ENCODE measurements at regions not wholly inside any gene's neighbourhood (a gene's known extent, or its start where the extent isn't known, plus 50 kb on each side); places are given as distances from the start of the nearest gene placed in this dataset.

GRCh38 chr7:155138204-155138603 lies 68.1 kb downstream of the HTR5A start:
- DNase-seq: no peak
- Mint-ChIP-seq H3K27ac (no peak overlapping the region), H3K4me3 (no peak overlapping the region), H3K36me3 (ENCODE audit: insufficient read depth in 2 of 2) (no peaks in the 10 kb centered on the region), H3K27me3 (ENCODE audit: low read depth) (peaks cover 34% of the 10 kb centered on the region), H3K4me1 (ENCODE audit: low read depth) (no peaks in the 10 kb centered on the region), H3K9me3 (no peaks in the 10 kb centered on the region)
- no peak for ATAC-seq (replicated peaks in 1 of 2)

GRCh38 chr7:155141562-155141961 lies 71.4 kb downstream of the HTR5A start:
- H3K36me3 Mint-ChIP-seq (ENCODE audit: insufficient read depth in 2 of 2): no peaks in the 10 kb centered on the region
- no peaks in the 10 kb centered on the region for H3K4me1 Mint-ChIP-seq (ENCODE audit: low read depth)
- DNase-seq (no peak), ATAC-seq (replicated peaks in 1 of 2) (no peak)
- no peak overlapping the region for H3K4me3 Mint-ChIP-seq
- H3K27ac Mint-ChIP-seq: no peak overlapping the region
- H3K9me3 Mint-ChIP-seq: no peaks in the 10 kb centered on the region
- peaks cover 53% of the 10 kb centered on the region for H3K27me3 Mint-ChIP-seq (ENCODE audit: low read depth)

- H3K27me3 Mint-ChIP-seq (ENCODE audit: low read depth): peaks cover 54% of the 10 kb centered on the region
- no peaks in the 10 kb centered on the region for H3K36me3 Mint-ChIP-seq (ENCODE audit: insufficient read depth in 2 of 2)
- H3K4me1 Mint-ChIP-seq (ENCODE audit: low read depth): peaks cover 7% of the 10 kb centered on the region
- peaks cover 0 to 4% of the 10 kb centered on the region in 2 donors for H3K9me3 Mint-ChIP-seq
- no peak for ATAC-seq (replicated peaks in 1 of 2)
- no peak overlapping the region for H3K27ac Mint-ChIP-seq
- no peak overlapping the region for H3K4me3 Mint-ChIP-seq
- no peak for DNase-seq
These were observed 73.3 kb downstream of the HTR5A start for GRCh38 chr7:155143381-155143780.

DNA sequence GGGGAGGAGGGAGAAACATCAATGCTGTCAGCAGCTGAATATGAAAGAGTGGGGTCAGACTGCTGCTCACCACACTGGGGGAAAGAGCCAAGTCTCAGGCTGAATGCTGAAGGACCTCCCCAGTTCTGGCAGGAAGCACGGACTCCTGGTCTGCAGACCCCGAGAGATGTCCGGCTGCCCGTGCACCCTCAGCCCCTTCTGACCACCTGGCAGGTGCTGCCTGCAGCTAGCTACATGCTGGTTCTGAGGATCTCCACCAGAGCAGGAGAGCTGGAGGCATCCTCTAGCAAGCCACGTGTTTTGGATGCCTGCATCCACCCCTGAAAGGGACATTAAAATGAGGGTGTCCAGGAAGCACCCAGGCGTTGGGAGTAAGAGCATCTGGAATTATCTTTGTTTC lies 74.2 kb downstream of the HTR5A start:
- DNase-seq: no peak
- H3K4me3 Mint-ChIP-seq: no peak overlapping the region
- peaks cover 7% of the 10 kb centered on the region for H3K4me1 Mint-ChIP-seq (ENCODE audit: low read depth)
- H3K27ac Mint-ChIP-seq: no peak overlapping the region
- peaks cover 0 to 4% of the 10 kb centered on the region in 2 donors for H3K9me3 Mint-ChIP-seq
- H3K36me3 Mint-ChIP-seq (ENCODE audit: insufficient read depth in 2 of 2): no peaks in the 10 kb centered on the region
- peaks cover 54% of the 10 kb centered on the region for H3K27me3 Mint-ChIP-seq (ENCODE audit: low read depth)
- no peak for ATAC-seq (replicated peaks in 1 of 2)

DNA sequence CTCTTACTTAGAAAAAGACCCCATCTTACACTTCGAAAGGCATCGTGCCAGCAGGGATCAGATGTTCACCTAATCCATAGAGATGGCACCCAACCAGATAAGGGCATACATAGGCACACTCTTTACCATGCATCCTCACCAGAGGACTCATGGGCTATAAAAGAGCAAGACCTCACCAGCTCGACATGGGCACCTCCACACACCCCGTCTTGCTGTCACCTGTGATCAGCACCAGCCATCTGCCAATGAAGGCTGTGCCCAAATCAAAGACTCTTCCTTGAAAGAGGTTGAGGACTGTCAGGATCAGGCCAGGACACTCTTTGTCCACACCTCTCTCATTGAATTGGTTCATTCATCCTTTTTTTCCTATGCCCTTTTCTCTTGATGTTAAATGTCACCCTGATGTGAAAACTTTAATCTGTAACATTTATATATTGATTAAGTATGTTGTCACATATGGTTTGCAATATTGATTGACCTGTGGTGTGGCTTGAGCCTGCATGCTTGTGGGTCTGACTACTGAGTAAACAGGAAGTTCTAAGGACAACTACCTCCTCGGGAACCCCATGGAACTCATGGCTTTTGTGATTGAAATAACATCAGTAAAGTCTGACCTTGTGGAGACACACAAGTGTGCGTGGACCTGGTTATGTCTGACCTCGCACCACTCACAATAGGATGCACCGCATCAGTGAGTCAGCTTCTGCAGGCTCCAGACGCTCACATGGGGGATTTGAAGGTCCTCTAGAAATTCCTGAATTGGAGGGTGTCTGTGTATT lies 75.5 kb downstream of the HTR5A start:
- Mint-ChIP-seq H3K27ac (no peak overlapping the region), H3K27me3 (ENCODE audit: low read depth) (peaks cover 53% of the 10 kb centered on the region), H3K9me3 (peaks cover 0 to 4% of the 10 kb centered on the region in 2 donors), H3K4me1 (ENCODE audit: low read depth) (peaks cover 7% of the 10 kb centered on the region), H3K4me3 (no peak overlapping the region), H3K36me3 (ENCODE audit: insufficient read depth in 2 of 2) (no peaks in the 10 kb centered on the region)
- DNase-seq: no peak
- no peak for ATAC-seq (replicated peaks in 1 of 2)

- DNase-seq (no peak), ATAC-seq (replicated peaks in 1 of 2) (no peak)
- no peak overlapping the region for H3K27ac Mint-ChIP-seq
- peaks cover 3 to 6% of the 10 kb centered on the region in 2 donors for H3K9me3 Mint-ChIP-seq
- peaks cover 2% of the 10 kb centered on the region in 2 donors for H3K36me3 Mint-ChIP-seq (ENCODE audit: insufficient read depth in 2 of 2)
- H3K27me3 Mint-ChIP-seq (ENCODE audit: low read depth): peaks cover 38% of the 10 kb centered on the region
- peaks cover 7% of the 10 kb centered on the region for H3K4me1 Mint-ChIP-seq (ENCODE audit: low read depth)
- H3K4me3 Mint-ChIP-seq: no peak overlapping the region
These were observed 77.0 kb downstream of the HTR5A start for GRCh38 chr7:155147172-155147571.

DNA sequence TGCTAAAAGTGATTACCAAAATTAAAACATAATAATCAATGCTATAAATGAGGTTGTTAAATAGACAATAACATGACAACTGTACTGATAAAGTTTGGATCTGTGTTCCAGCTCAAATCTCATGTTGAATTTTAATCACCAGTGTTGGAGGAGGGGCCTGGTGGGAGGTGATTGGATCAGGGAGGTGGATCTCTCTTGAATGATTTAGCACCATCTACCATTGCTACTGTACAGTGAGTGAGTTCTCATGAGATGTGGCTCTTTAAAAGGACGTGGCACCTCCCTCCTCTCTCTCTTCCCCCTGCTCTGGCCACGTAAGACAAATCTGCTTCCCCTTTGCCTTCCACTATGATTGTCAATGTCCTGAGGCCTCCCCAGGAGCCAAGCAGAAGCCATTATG lies 77.5 kb downstream of the HTR5A start:
- peaks cover 7% of the 10 kb centered on the region for H3K4me1 Mint-ChIP-seq (ENCODE audit: low read depth)
- no peak overlapping the region for H3K4me3 Mint-ChIP-seq
- peaks cover 2% of the 10 kb centered on the region in 2 donors for H3K36me3 Mint-ChIP-seq (ENCODE audit: insufficient read depth in 2 of 2)
- DNase-seq (no peak), ATAC-seq (replicated peaks in 1 of 2) (no peak)
- H3K9me3 Mint-ChIP-seq: peaks cover 3 to 6% of the 10 kb centered on the region in 2 donors
- no peak overlapping the region for H3K27ac Mint-ChIP-seq
- H3K27me3 Mint-ChIP-seq (ENCODE audit: low read depth): peaks cover 33% of the 10 kb centered on the region

GRCh38 chr7:155153676-155154075 lies 83.6 kb downstream of the HTR5A start:
- Mint-ChIP-seq H3K4me1 (ENCODE audit: low read depth) (no peaks in the 10 kb centered on the region), H3K36me3 (ENCODE audit: insufficient read depth in 2 of 2) (peaks cover 2% of the 10 kb centered on the region in 2 donors), H3K4me3 (no peak overlapping the region), H3K27me3 (ENCODE audit: low read depth) (peaks cover 19% of the 10 kb centered on the region), H3K9me3 (peaks cover 3 to 5% of the 10 kb centered on the region in 2 donors), H3K27ac (no peak overlapping the region)
- no peak for ATAC-seq (replicated peaks in 1 of 2)
- no peak for DNase-seq

DNA sequence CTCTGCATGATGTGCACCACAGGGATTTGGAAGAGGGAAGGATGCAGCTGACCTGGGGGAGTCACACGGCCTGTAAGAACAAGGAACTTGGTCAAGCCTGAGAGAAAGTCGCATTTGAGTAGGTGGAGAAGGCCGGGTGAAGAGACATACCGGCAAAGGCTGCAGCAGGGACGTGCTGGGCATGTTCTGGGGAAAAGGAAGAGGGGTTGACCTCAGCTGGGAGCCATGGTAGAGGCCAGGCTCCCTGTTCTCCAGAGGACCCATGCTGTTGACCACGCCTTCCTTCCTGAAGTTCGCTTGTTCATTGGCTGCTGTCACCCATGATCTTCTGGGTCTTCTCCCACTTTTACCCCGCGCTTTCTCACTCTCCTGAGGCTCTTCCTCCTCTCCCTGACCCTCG lies 84.5 kb downstream of the HTR5A start:
- H3K27ac Mint-ChIP-seq: no peak overlapping the region

DNA sequence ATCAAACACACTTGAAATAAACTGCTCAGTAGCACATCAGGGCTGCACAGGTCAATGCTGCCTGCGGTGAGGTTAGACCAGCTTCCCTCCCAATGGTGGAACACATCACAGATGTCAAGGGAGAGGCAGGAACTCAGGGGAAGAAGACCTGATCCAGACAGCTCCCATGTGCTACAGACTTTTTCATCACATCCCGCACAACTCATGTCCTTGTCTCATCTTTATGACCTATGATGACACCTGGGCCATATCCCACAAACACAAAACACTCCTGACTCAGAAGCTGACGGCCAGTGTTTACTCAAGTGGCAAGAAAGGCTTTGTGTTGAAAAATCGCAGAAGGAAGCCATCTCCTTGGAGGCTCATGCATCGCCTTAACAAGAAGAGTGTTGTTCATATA lies 91.6 kb downstream of the HTR5A start:
- H3K36me3 Mint-ChIP-seq (ENCODE audit: insufficient read depth in 2 of 2): no peaks in the 10 kb centered on the region
- ATAC-seq (replicated peaks in 1 of 2) (no peak), DNase-seq (no peak)
- H3K27me3 Mint-ChIP-seq (ENCODE audit: low read depth): peaks cover 22% of the 10 kb centered on the region
- H3K4me3 Mint-ChIP-seq: no peak overlapping the region
- no peak overlapping the region for H3K27ac Mint-ChIP-seq
- H3K4me1 Mint-ChIP-seq (ENCODE audit: low read depth): no peaks in the 10 kb centered on the region
- H3K9me3 Mint-ChIP-seq: no peaks in the 10 kb centered on the region

More for the DNA sequence above, 84.5 kb downstream of the HTR5A start:
- ATAC-seq (replicated peaks in 1 of 2): no peak
- no peak overlapping the region for H3K4me3 Mint-ChIP-seq
- no peaks in the 10 kb centered on the region for H3K4me1 Mint-ChIP-seq (ENCODE audit: low read depth)
- no peak for DNase-seq
- peaks cover 19% of the 10 kb centered on the region for H3K27me3 Mint-ChIP-seq (ENCODE audit: low read depth)
- H3K9me3 Mint-ChIP-seq: peaks cover 3 to 5% of the 10 kb centered on the region in 2 donors
- H3K36me3 Mint-ChIP-seq (ENCODE audit: insufficient read depth in 2 of 2): peaks cover 2% of the 10 kb centered on the region in 2 donors

GRCh38 chr7:155162422-155162821 lies 92.3 kb downstream of the HTR5A start:
- Mint-ChIP-seq H3K36me3 (ENCODE audit: insufficient read depth in 2 of 2) (no peaks in the 10 kb centered on the region), H3K27ac (no peak overlapping the region), H3K4me3 (no peak overlapping the region), H3K27me3 (ENCODE audit: low read depth) (peaks cover 22% of the 10 kb centered on the region), H3K4me1 (ENCODE audit: low read depth) (no peaks in the 10 kb centered on the region), H3K9me3 (no peaks in the 10 kb centered on the region)
- DNase-seq: no peak
- ATAC-seq (replicated peaks in 1 of 2): no peak

- no peak for ATAC-seq (replicated peaks in 1 of 2)
- Mint-ChIP-seq H3K9me3 (no peaks in the 10 kb centered on the region), H3K27me3 (ENCODE audit: low read depth) (peaks cover 22% of the 10 kb centered on the region), H3K36me3 (ENCODE audit: insufficient read depth in 2 of 2) (no peaks in the 10 kb centered on the region), H3K4me3 (no peak overlapping the region), H3K27ac (no peak overlapping the region), H3K4me1 (ENCODE audit: low read depth) (no peaks in the 10 kb centered on the region)
- DNase-seq: no peak
These were observed 93.6 kb downstream of the HTR5A start for GRCh38 chr7:155163696-155164095.

GRCh38 chr7:155164316-155164715 lies 94.2 kb downstream of the HTR5A start:
- no peak overlapping the region for H3K4me3 Mint-ChIP-seq
- DNase-seq: no peak
- no peak for ATAC-seq (replicated peaks in 1 of 2)
- H3K27ac Mint-ChIP-seq: no peak overlapping the region
- H3K36me3 Mint-ChIP-seq (ENCODE audit: insufficient read depth in 2 of 2): no peaks in the 10 kb centered on the region
- H3K9me3 Mint-ChIP-seq: no peaks in the 10 kb centered on the region
- no peaks in the 10 kb centered on the region for H3K4me1 Mint-ChIP-seq (ENCODE audit: low read depth)
- H3K27me3 Mint-ChIP-seq (ENCODE audit: low read depth): peaks cover 22% of the 10 kb centered on the region

- ATAC-seq (replicated peaks in 1 of 2) (no peak), DNase-seq (no peak)
- no peaks in the 10 kb centered on the region for H3K36me3 Mint-ChIP-seq (ENCODE audit: insufficient read depth in 2 of 2)
- peaks cover 25% of the 10 kb centered on the region for H3K27me3 Mint-ChIP-seq (ENCODE audit: low read depth)
- H3K27ac Mint-ChIP-seq: no peak overlapping the region
- no peak overlapping the region for H3K4me3 Mint-ChIP-seq
- no peaks in the 10 kb centered on the region for H3K4me1 Mint-ChIP-seq (ENCODE audit: low read depth)
- no peaks in the 10 kb centered on the region for H3K9me3 Mint-ChIP-seq
These were observed 96.0 kb downstream of the HTR5A start for GRCh38 chr7:155166108-155166507.

Data from activated T-cell treated with anti-CD3 and anti-CD28 coated beads, Interleukin-2, amount 50 U/mL, for 72 hours (primary cell).